ENCODE measurements at regions not wholly inside any gene's neighbourhood (a gene's known extent, or its start where the extent isn't known, plus 50 kb on each side); places are given as distances from the start of the nearest gene placed in this dataset.

DNA sequence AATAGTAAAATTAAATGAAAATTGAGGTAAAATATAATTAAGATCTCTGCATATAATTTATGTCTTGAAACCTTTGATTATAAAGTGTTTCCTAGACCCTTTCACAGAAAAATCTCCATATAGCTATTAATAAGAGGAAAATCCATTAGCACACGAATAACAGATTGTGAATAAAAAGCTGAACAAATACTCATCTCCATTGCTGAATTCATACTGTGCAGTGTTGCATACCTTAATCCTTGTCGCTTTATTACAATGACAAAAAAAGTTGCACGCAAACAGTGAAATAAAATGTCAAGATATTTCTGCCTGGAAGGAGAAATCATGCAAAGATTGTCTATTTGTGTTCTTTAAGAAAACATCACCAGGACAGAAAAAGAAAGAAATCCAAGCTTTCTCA lies 499.1 kb upstream of the TMPRSS15 start:
- TF ChIP-seq, protein P1, sequence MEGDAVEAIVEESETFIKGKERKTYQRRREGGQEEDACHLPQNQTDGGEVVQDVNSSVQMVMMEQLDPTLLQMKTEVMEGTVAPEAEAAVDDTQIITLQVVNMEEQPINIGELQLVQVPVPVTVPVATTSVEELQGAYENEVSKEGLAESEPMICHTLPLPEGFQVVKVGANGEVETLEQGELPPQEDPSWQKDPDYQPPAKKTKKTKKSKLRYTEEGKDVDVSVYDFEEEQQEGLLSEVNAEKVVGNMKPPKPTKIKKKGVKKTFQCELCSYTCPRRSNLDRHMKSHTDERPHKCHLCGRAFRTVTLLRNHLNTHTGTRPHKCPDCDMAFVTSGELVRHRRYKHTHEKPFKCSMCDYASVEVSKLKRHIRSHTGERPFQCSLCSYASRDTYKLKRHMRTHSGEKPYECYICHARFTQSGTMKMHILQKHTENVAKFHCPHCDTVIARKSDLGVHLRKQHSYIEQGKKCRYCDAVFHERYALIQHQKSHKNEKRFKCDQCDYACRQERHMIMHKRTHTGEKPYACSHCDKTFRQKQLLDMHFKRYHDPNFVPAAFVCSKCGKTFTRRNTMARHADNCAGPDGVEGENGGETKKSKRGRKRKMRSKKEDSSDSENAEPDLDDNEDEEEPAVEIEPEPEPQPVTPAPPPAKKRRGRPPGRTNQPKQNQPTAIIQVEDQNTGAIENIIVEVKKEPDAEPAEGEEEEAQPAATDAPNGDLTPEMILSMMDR (conservative IDR thresholded peaks at IDR 0.05 in 1 of 2, IDR thresholded peaks at IDR 0.05 in 1 of 2; ENCODE audit: extremely low read depth in 1 of 2, insufficient read depth in 1 of 2, low read depth in 1 of 2, low read length in 2 of 2) = no peak
- no peak for TF ChIP-seq EZH2 (IDR thresholded peaks at IDR 0.05; ENCODE audit: borderline replicate concordance, low read length)

All from mammary epithelial cell (primary cell).